ENCODE measurements at regions not wholly inside any gene's neighbourhood (a gene's known extent, or its start where the extent isn't known, plus 50 kb on each side); places are given as distances from the start of the nearest gene placed in this dataset.

GRCh38 chr2:176507786-176508185 is 238.5 kb downstream of the MTX2 start:
- no peak for DNase-seq

- DNase-seq = no peak
Measured at GRCh38 chr2:176508374-176508773, 239.1 kb downstream of the MTX2 start.

GRCh38 chr2:176508984-176509740 is 239.9 kb downstream of the MTX2 start:
- no peak for DNase-seq

- no peak for DNase-seq
Measured at GRCh38 chr2:176514276-176514675, 245.0 kb downstream of the MTX2 start.

GRCh38 chr2:176514805-176515500 is 245.7 kb downstream of the MTX2 start:
- no peak for DNase-seq

GRCh38 chr2:176516051-176516602 is 246.9 kb downstream of the MTX2 start:
- no peak for DNase-seq

GRCh38 chr2:176518823-176519222 is 249.6 kb downstream of the MTX2 start:
- DNase-seq = no peak

GRCh38 chr2:176521878-176522670 is 252.8 kb downstream of the MTX2 start:
- DNase-seq = no peak

- no peak for DNase-seq
Measured at GRCh38 chr2:176525086-176525485, 255.8 kb downstream of the MTX2 start.

- no peak for DNase-seq
Measured at GRCh38 chr2:176526995-176527901, 258.0 kb downstream of the MTX2 start.

- no peak for DNase-seq
Measured at GRCh38 chr2:176531608-176532007, 262.4 kb downstream of the MTX2 start.

- DNase-seq = no peak
Measured at GRCh38 chr2:176533505-176534193, 264.4 kb downstream of the MTX2 start.

- DNase-seq = no peak
Measured at GRCh38 chr2:176534798-176535466, 265.7 kb downstream of the MTX2 start.

- DNase-seq = no peak
Measured at GRCh38 chr2:176535467-176536113, 266.3 kb downstream of the MTX2 start.

GRCh38 chr2:176536439-176537133 is 267.3 kb downstream of the MTX2 start:
- DNase-seq = no peak

GRCh38 chr2:176537932-176538331 is 268.7 kb downstream of the MTX2 start:
- no peak for DNase-seq

- DNase-seq = no peak
Measured at GRCh38 chr2:176540995-176541394, 271.8 kb downstream of the MTX2 start.

- no peak for DNase-seq
Measured at GRCh38 chr2:176542476-176542875, 273.2 kb downstream of the MTX2 start.

GRCh38 chr2:176544557-176544956 is 275.3 kb downstream of the MTX2 start:
- no peak for DNase-seq
